ENCODE measurements at regions not wholly inside any gene's neighbourhood (a gene's known extent, or its start where the extent isn't known, plus 50 kb on each side); places are given as distances from the start of the nearest gene placed in this dataset.

DNA sequence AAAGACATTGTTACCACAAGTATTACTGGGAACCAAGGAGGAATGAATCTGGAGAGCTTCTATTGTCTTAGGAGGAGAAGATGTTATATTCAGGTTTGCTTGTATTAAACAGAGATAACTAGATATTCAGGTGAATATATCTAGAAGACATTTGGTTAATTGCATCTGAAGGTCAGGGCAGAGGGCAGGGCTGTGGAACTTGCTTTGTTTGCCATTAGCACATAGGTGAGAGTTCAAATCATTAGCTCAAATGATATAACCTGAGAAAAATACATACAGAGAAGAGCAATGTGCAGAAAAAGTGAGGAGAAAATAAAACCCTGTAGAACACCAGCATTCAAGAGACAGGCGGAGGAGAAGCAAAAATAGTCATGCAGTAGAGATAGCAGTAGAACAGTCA lies 116.8 kb downstream of the DNAJB9 start:
- DNase-seq, result no peak

DNA sequence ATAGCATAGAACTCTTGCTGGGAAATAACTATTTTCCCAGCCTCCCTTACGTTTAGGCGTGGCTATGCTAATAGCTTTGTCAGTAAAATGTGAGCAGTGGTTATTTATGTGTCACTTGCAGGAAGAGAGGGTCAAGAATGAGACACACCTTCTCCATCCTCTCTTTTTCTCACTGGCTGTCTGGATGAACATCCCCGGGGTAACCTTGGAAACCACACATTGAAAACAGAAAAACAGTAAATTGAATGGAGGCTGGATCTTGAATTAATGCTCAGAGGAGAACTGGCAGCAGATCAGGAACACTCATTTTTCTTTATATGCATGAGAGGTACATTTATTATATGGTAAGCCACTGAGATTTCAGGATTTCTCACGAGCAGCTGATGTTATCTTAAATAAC lies 127.6 kb downstream of the DNAJB9 start:
- DNase-seq, result no peak

DNA sequence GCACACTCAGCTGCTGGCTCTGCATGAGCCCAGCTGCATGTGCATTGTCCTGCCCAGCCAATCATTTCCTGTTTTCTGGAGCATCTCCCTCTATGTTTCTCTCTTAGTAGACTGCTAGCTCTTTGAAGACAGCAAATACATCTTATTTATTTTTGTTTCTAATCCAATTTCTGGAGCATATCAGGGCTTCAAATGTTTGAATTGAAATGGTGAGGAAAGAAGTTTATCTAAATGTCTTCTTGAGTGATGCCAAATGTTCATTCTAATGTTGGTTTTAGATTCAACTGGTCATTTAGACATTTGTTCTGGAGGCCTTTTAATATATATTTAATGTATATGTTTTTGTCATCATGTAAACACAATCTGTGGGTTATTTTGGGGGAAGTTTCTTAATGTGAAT lies 141.9 kb downstream of the DNAJB9 start:
- DNase-seq, result no peak

DNA sequence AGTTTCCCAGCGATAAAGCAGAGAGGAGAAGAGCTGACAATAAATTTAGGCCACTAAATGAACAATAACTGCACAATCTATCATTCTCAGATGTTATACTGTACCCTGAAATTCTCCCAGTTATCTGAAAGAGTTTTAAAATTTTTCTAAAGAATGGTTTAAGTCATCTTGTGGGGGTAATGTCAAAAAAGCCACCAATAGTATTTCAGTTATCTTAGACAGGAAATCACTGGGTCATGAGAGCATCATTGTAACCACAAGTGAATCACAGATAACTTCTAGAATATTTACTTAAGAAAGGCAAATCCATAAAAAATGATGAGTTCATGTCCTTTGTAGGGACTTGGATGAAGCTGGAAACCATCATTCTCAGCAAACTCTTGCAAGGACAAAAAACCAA lies 147.1 kb downstream of the DNAJB9 start:
- DNase-seq, result no peak

DNA sequence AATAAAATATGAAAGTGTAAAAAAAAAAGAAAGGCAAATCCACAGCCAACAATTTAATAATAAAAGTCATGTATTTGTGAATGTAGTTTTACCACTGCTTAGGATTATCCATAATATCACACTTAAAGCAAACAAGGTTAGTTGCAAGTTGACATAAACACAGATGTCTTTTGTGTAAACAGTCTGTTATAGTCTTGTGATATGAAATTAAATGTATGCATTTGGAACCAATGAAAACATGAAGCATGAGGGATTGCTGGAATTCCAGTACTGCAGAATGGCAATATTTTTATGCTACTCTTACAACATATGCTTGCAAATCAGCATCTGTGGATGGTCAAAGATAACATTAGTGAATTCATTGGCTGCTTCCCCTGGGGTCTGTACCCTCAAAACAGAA lies 148.1 kb downstream of the DNAJB9 start:
- DNase-seq, result no peak

DNA sequence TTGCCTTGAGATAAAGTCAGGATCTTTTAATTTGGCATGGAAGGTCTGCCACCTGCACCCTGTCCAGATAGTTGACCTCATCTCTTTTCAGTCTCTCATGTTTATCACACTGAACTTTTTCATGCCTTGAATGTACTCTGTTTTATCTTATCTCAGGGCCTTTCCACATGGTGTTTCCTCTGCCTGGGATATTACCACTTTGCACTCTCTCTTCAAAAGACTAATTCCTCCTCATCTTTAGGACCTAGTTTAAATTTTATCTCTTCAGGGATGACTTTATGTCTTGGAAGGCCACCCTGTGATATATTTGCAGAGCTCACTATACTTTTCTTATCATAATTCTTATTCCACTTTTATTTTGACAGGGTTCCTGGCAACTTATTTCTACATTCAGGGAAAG lies 150.0 kb downstream of the DNAJB9 start:
- no peak for DNase-seq

DNA sequence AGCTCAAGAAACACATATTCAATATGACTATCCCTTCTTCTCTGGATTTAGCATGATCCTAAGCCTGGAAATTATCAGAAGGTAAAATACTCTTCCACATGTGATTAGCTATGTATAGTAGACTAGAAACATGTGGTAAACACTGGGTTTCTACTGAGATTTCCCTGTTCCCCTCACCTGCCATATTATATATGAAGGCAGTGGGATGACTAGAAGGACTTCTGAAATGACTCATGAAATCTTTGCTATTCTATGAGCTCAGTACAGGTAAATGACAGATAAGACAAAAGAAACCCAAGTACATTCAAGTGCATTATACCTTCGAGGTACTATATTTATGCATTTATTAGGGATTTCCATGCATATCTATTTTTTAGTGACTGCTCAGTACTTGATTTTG lies 152.9 kb downstream of the DNAJB9 start:
- DNase-seq, result no peak

DNA sequence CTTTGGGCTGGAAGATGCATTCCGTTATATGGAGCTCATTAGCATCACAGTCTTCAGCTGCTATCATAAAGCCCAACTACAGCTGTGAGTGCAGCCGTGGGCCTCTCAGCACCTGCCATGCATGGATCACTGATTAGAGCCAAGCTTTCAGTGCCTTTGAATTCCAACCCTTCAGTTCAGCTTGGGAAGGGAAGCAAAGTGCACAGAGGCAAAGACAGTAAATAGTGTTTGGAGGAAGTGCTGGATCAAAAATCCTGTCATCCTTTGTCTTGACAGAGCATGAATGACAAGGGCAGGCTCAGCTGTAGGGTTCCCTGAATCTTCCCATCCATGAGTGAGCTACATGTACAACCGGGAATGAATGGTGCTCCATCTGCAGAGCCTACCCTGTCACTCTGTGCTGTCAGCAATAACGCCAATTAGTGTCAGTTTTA lies 153.7 kb downstream of the DNAJB9 start:
- DNase-seq, result no peak

DNA sequence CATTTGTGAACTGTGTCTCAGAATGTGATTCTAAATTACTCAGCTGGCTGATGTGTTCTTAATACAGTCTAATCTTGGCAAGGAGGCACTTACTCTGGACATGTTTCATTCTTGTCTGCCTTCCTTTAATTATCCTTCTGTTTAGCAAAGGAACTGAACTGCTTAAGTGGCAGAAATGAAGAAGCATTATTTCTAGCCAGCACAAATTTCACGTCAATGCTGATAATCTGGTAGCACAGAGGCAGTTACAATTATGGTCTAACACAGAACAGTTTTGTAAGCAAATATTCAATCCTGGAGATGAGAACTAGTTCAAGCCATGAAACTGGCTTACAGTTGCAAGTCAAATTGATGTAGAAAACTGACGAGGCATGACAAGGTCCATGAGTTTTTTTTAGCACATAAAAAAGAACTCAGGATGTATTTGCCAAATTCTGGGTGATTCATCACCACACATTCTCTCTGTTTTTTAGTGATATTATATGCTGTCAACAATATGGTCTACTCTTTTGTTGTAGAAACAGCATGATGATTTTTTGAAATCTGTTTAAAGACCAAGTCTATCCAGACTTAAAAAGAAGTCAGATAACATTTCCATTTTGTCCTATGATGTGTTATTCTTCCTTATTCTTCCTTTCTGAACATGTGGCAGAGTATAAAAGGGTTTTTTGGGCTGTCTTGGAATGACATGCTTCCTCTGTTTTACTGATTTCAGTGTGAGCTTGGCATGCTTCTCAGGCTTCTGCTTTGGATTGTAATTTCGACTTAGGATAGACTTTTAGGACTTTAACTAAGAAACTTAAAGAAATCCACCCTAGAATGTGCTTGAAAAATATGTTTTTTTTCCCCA lies 154.8 kb downstream of the DNAJB9 start:
- no peak for DNase-seq

DNA sequence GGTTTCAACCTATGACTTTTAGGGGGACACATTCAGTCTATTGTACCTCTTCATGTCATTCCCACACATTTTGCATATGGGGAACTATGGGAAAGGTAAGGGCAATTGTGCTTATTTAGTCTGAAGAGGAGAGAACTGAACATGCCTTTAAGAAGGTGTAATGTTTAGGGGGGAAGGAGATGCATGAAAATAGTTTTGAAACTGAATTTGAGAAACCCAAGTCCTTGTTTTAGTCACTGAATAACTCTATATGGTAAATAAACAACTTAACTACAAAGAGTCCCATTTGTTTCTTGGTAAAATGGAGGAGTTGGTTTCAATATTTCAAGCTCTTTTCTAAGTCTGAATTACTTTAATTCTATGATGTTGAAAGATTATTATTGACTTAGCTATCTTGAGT lies 166.1 kb downstream of the DNAJB9 start:
- no peak for DNase-seq

DNA sequence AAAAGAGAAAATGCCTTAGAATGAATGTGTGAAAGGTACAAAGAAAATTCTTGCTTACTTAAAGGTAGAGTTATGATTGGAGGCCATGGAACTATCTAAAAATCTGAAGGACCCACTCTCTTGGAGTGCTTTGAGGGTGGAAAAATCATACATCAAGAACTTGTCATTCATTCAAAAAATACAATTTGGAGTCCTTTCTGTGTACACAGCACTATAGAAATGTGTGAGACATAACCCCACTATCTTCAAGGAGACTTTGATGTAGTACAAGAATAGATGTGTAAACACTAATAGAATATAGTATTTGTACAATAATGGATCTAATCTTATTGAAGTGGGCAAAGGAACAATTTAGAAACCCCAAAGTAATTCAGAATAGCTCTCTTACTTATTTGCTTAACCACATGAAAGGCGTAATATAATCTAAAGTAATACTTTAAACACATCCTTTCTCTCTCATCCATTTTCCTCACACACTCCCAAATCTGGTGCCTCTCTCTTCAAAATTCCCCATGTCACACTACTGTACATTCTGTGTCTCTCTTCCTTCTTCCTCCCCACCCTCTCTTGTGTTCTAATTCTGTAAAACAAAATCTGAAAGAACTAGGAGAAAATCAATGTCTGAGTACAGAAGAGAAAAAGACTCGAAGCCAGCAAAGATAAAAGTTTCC lies 166.7 kb downstream of the DNAJB9 start:
- DNase-seq, result no peak

DNA sequence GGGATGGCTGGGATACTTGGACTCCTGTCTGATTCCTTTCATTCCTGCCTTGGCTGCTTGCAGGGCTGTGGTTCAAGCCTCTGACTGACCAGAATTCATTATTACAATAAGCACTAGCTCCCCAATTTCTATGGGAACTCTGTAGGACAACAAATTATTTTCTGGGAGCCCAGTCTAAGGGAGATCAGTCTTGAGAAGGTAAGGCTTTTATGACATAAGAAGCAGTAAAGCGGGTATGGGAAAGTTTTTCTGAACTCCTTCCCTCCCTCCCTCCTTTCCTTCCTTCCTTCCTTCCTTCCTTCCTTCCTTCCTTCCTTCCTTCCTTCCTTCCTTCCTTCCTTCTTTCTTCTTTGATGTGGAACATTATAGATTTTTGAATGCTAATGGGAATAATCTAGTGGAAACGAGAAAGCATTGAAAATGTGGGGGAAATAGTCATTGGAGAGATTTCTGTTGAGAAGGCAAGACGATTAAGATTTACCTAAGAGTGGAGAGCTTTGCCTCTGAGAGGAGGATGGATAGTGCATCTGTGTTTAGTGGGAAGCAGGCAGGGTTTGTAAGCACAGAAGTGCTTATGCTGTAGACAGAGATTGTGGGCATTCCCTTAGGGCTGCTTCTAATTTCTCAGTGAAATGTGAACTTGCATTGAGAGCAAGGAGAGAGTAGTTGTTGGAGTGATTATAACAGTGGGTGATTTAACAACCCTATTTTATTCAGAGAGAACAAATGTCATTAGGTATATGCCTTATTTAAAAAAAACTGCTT lies 201.5 kb downstream of the DNAJB9 start:
- no peak for DNase-seq

DNA sequence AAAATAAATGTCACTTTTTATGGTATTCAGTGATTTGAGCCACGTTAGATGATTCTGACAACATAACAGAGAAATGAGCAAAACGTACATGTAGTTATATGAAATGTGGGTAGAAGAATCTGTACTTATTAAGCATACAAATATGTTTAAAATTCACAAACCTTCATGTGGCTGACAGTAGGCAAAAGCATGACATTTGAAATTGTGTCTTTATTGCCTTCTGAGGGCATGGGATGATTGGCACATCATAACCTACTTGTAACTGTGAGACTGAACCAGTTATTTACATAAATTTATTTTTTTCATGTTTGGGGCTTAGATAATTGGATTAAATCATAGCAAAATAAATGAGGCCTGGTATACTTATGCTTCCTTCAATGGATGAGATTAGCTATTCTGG lies 202.2 kb downstream of the DNAJB9 start:
- DNase-seq, result no peak

DNA sequence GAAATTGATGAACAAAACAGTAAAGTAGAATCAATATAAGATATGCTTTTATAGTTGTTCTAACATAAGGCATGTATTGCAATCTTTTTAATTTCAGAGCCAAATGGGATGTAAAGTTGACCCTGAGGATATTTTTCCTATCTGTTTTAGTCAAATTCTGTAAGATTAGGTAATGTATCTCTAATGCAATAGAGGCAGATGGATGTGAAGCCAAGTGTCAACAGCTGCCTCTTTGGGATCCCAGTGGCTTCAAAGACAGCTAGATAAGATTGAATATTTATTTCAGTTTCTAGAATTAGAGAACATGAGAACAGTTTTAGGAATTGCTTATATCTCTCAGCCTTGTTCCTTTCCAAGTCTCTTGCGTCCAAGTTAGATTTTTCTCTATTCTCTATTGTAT lies 208.3 kb downstream of the DNAJB9 start:
- no peak for DNase-seq

DNA sequence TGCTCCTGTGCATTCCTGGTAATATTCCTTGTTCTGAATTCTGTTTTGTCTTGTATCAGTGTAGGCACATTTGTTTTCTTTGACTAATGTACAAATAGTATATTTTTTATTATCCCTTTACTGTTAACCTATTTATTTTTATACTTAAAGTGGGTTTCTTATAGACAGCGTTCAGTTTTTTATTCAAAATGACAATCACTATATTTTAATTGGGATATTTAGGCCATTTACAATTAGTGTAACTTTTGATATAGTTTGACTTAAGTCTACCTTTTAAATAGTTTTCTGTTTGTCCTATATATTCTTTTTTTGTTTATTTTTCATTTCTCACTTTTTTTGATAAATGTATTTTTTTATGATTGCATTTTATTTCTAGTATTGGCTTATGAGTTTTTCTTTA lies 219.8 kb downstream of the DNAJB9 start:
- no peak for DNase-seq

DNA sequence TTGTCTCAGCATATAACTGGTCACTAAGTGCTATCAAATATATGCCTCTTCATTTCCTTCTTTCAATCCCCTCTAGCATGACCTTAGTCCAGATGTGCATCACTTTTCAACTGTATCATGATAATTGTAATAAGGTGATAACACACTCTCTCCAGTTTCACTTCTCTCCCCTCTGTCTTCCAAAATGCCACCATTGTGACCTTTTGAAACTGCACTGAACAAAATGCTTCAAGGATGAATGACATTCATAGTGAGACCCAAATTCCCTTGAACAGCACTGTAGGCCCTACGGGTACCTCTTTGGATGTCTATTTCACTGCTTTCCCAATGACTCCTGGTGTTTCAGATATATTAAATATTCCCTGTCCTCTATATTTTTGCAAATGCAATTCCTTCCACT lies 224.8 kb downstream of the DNAJB9 start:
- DNase-seq, result no peak

DNA sequence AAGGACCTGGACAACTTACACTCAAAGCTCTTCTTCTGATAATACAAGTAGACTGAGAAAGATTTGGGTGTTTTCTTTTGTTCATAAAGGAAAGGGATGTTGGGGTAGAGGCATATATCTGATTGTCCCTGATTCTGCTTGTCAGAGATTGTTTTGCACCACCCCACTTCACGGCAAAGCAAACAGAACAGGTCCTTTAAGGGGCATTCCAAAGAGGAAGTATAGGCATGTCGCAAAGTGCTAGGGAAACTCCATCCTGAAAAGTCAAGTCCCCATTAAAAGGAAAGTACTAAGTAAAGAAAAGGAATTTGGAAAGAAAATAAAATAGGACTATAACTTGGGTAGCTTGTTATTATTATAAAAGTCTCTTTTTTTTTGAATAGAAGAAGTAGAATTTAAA lies 233.0 kb downstream of the DNAJB9 start:
- no peak for DNase-seq

DNA sequence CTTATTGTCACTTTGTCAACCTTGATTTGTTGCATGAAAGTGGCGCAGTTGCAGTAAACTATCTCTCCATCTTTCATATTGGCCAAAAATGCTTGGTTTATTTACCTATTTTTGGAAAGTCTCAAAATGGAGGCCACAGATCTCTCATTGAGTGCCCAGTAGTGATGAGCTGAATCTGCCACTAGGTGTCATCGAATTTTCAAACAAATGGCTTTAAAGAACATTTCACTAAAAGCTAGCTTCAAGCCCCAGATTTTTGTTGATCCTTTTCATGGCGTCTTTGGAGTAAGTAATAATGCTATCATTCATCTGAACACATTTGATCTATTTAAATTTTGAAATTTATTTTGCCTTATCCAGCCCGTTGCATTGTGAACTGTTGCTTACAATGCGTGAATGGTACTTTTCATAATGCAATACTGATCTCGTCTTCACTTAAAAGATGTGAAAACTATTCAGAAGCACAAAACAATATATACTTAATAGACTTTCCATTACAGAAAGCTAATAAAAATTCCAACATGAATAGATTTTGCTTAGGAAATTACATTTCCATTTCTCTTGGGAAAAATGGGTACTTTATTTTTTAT lies 236.2 kb downstream of the DNAJB9 start:
- no peak for DNase-seq

DNA sequence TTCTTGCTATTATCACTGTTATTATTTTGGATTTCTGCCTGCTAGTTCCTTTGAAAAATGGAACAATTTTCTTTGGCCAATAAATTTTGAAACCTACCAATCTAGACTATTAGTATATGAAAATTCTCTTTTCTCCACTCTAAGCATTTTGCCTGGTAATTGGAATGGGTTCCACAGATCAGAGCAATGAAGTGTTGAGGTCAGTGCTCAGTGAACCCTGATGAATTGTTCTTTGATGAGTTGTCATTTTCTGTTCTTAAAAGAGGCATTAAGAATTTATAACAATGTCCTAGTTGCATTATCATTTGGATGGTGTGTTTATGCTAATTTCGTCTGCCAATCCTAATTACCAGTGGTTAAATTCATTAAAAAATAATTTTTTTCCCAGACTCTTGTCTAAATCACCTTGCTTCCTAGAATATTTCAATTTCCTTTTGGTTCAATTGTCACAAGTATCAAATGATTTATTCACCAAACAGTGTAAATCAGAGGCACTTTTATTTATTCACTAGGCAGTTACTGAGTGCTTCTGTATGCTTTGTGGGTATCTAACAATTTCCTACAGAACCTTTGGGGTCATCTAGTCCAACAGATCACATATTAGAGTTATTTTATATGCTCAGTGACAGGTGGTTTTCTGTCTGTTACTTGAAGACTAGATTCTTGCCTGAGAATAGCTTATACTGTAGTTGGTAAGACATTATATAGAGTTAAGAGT lies 239.0 kb downstream of the DNAJB9 start:
- DNase-seq, result no peak

DNA sequence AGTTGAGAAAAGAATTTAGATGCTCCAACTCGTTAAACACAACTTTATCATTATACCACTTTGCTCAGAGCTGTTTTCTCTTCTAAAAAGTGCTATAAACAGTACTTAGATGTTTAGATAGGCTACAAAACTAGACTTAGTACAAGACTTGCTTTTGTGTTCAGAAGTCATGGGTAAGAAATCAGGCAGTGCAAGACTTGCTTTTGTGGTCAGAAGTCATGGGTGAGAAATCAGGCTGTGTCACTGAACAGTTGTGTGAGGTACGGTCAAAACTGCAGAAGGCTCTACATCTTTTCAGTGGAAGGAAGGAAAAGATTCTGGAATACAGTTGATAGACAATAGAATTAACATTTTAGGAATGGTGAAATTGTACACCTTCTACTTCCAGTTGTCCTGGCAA lies 239.7 kb downstream of the DNAJB9 start:
- no peak for DNase-seq

DNA sequence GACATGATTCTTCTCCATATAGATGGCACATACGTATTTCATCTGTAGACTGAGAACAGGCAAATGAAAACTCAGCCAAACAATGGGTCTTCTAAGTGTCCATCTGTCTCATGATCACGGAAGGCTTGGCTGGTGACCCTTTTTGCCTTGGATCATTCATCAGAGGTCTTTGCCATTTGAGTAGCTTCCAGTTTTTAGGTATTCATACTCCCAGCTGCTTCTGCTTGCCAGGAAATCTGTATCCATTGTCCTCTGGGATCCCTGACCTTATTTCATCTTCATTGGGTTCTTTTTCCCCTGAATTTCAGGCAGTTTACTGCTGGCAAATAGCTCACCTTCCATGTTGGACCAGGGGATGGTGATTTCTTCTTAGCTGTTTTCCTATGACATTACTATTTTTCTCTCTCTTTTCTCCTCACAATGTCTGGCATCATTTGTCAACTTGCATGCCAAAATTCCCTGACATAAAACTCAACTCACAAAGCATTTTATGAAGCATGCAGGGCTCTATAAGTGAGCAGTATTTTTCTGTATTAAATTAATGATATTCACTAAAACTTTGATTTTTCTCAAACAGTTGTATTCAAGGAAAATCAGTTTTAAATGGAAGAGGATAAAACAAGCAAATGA lies 241.2 kb downstream of the DNAJB9 start:
- peak in 2 of 56 donors; percentile 2 to 7 for DNase-seq

Data from amygdala (tissue), 56 donors.